ENCODE measurements at regions not wholly inside any gene's neighbourhood (a gene's known extent, or its start where the extent isn't known, plus 50 kb on each side); places are given as distances from the start of the nearest gene placed in this dataset.

GRCh38 chr3:24565656-24566055 lies 71.0 kb upstream of the THRB start (continued):
- no peak for TF ChIP-seq ATF2 (IDR thresholded peaks at IDR 0.05; ENCODE audit: low read length)
- no peak for TF ChIP-seq GTF2F1 (IDR thresholded peaks at IDR 0.05; ENCODE audit: borderline replicate concordance, low read depth, low read length)
- no peak for TF ChIP-seq SAP30 (IDR thresholded peaks at IDR 0.05; ENCODE audit: insufficient read depth, insufficient replicate concordance, low read length)
- TF ChIP-seq TAF7 (optimal IDR thresholded peaks at IDR 0.05; ENCODE audit: borderline replicate concordance, low read depth, low read length) = no peak
- no peak for TF ChIP-seq CEBPB (IDR thresholded peaks at IDR 0.05; ENCODE audit: low read depth, low read length)

All from H1 (cell line).